HG03432 (cell line): ENCODE measurements at regions not wholly inside any gene's neighbourhood (a gene's known extent, or its start where the extent isn't known, plus 50 kb on each side); places are given as distances from the start of the nearest gene placed in this dataset.
A peak's percentile ranks its signal among the peaks of the same experiment; 100 is the strongest.
"Not testable (repeated sequence)": the region's sequence is repeated elsewhere in the genome, so short reads cannot be mapped to it uniquely, and the experiment has no call there.

Experiments used
- ATAC-seq: cut with Tn5 transposase; IDR thresholded peaks from one replicate; pipeline ENCODE4 v1.9.1; 2021; ENCODE audit warnings: mild to moderate bottlenecking, moderate library complexity; ENCODE audit not compliant: unreplicated experiment

DNA sequence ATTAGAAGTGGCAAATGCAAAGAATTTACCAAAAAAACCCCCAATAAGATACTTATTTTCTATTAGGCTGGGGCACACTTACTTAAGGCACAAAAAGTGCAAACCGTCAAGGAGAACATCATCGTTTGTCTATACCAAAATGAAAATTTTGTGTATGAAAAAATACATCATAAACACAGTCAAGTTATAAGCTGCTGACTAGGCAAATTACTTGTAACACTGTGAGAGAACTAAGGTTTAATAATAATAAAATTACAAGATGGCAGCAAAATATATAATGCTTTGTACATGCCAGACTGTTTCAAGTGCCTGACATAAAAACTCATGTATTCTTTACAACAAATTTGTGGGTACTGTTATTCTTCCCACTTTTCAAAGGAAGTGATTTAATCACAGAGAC, 297.2 kb upstream of the CRBN start:
- no peak for ATAC-seq

DNA sequence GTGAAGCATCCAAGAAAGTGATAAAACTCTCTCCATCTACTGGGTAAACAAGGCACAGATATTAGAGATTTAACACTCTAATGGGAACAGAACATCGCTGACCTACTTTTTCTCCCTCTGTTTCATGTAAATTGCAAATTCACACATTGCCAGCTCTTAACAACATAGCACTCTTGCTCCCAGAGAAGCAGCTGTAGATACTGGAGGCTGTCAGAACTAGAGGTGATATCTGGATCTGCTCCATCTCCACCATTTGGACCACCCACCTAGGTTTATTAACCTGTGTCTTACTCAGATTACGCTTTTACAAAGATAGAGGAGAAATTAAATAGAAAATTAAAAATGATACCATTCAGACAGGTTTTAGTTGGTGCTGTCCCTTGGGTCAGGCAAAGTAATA, 289.1 kb upstream of the CRBN start:
- ATAC-seq, result no peak

DNA sequence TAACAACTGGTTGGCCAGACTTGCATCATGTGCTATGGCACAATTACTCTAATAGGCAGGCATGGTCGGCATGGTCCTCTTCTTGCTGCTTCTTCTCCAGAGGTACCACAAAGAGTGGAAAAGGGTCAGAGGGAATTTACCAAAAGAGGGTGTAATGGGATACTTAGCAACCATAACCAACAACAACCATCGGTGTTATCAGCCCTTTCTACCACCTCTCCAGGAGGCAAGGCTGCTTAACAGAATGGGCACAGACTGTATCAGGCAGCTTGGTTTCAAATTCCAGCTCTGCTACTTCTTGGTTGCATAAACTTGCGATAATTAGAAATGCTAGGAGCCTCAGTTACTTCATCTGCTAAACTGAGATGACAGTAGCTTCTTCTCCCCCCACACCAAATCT, 284.6 kb upstream of the CRBN start:
- ATAC-seq, result no peak

DNA sequence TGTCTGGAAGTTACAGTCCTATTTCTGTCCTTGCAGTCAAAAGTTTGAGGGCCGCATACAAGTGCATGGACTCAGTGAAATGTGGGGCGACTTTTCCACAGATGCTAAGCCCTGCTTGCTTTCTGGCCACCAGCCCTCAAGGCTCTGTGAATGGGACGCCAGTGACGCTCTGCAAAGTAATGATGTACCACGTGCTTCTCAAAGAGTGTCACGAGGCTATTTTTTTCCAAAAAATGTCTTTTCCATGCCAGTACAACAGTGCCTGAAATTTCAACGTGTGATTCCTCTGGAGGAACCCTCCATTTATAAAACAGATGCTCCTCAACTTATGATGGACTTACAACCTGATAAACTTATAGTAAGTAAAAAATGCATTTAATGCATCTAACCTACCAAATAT, 281.8 kb upstream of the CRBN start:
- no peak for ATAC-seq

- ATAC-seq, result no peak
These were observed 269.0 kb upstream of the CRBN start for GRCh38 chr3:3448468-3448867.

DNA sequence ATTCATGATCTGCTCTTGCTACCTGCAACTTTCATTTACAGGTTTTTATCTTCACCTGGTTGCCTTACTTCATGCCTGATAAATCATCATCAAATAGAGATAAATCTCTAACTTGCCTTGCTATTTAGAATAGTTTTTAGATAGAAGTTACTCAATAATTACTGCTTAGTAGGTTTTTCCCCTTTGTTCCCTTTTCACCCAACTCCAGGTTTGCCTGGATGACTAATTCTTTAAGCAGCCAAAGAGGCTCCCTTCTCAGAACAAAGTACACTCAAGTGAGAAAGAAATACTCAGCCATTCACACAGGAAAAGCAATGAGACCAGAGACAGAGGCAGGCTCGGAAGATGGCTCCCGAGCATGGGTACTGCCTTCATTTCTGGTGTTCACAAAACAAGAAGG, 268.1 kb upstream of the CRBN start:
- no peak for ATAC-seq

- no peak for ATAC-seq
These were observed 266.8 kb upstream of the CRBN start for GRCh38 chr3:3446251-3446650.

- ATAC-seq, result peak; percentile 67
These were observed 264.0 kb upstream of the CRBN start for GRCh38 chr3:3443482-3443881.

DNA sequence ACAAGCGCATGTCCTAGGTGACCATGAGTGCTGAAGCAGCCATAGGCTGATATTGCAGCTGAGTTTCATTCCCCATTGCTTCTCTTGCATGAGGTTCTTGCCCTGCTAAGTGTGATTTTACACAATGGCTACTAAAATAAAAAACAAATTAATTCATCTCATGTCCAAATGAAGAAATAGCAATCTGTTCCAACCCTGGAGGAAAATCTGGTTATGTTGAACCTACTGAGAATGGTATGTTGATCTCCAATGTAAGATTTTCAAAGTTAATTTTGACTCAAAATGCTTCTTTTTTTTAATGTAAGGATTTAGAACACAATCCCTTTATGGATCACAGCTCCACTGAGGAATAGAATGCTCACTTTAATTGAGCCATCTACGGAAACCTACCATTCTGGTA, 254.2 kb upstream of the CRBN start:
- no peak for ATAC-seq

DNA sequence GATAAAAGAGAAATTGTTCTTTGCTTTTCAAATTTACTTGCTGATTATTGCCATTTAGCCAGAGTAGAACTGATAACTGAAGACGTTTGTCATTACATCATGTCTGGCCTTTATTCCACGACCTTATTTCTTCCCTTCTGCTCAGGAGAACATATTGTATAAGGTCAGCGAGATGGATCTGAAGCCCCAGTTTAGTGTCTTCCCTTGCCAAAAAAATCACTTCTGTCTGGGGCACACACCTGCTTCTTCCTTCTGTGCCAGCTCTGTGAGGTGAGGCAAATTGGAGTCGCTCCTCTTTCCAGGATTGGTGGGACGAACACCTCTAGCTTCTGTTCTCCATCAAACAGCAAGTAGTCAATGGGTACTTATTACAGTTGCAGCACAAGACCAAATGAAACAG, 250.3 kb upstream of the CRBN start:
- ATAC-seq, result no peak

DNA sequence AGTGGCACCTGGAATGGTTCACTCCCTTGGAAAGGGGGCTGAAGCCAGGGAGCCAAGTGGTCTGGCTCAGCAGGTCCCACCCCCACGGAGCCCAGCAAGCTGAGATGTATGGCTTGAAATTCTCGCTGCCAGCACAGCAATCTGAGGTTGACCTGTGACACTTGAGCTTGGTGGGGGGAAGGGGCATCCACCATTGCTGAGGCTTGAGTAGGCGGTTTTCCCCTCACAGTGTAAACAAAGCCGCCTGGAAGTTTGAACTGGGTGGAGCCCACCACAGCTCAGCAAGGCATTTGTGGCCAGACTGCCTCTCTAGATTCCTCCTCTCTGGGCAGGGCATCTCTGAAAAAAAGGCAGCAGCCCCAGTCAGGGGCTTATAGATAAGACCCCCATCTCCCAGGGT, 228.2 kb upstream of the CRBN start:
- not testable (repeated sequence) for ATAC-seq

DNA sequence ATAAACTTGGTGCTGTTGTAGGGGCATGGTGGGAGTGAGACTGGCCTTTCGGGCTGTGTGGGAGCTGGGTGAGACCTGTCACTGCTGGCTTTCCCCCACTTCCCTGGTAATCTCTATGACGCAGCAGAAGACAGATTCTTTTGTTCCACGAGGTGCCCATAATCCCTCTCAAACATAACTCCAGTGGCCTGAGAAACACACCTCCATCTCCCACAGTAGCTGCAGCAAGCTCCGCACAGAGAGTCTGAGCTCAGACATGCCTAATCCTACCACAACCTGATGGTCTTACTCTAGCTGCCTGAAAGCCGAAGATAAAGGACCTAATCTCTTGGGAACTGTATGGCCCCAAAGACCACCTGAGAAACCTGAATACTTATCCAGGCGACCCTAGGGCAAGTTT, 225.6 kb upstream of the CRBN start:
- ATAC-seq, result no peak

DNA sequence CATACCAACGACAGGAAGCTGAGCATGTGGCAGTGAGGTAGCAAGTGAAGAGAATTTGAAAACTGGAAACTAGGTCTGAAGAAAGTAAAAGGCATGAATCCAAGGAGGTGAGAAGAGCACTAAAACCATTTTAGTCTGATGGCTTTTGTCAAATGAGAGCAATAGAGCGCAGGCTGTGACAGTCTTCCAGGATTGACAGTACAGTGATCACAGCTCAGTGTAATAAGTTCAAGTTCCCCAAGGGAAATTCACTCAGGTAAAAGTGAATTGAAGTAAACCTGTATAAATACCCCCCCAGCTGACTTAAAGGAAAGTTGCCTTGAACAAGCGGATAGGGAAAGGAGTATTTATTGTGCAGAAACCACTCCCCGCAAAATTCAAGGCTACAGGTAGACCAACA, 224.2 kb upstream of the CRBN start:
- no peak for ATAC-seq

DNA sequence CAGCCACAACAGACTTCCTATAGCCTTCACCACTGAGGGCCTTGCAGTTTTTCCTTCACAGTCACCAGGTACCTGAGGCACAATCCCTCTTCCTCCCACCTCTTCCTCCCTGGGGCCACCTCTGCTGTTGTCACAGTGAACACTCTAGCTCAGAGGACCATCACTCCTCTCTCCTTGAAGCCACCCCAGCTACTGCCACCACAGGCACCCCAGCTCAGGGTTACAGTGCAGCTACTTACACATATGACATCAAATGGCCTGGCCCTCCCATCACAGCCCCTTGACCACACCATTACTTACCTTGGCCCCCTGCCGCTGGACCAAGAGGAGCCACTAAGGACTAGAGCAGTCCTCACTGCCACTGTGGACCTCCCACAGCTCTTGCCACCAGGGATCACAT, 213.5 kb upstream of the CRBN start:
- ATAC-seq, result no peak

DNA sequence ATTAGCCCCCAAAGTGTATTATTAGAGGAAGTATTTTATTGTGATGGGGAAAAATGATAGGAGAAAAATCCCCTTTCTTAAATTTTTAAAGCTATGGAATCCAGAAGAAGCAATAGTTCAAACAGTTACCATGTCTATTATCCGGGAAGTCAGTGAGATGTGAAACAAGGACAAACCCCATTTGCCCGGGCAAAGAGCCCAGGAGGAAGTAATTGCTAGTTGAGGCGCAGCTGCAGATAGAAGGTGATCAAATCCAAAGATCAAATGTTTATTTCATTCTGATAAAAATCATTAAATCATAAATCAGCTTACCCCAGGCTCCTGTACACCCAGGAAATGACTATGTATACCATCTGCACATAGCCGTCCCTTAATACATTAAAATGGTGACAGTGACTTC, 204.0 kb upstream of the CRBN start:
- ATAC-seq, result no peak

DNA sequence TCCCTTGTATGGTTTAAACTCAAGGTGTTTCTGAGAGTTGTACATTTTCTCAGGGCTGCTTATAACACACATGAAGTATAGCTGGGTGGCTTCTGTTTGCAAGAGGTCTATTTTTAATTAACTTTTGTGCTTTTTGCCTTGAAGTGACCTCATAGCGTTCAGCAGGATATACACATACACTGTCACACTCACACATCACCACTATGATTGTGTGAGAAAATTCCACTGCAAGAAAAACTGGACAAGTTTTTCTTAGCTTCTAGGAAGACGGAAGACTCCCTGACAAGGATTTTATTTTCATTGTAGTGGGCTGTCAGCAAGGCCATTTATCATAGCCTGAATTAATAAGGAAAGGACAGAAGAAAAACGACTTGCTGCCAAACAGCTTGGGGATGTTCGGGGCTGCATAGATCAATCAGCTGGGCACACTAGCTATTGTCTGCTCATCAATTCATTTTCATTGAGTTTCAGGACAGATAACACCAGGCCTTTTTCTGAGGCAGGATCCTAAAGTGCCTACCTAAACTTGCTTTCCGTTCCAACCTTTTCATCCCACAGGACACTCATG, 192.8 kb upstream of the CRBN start:
- no peak for ATAC-seq

DNA sequence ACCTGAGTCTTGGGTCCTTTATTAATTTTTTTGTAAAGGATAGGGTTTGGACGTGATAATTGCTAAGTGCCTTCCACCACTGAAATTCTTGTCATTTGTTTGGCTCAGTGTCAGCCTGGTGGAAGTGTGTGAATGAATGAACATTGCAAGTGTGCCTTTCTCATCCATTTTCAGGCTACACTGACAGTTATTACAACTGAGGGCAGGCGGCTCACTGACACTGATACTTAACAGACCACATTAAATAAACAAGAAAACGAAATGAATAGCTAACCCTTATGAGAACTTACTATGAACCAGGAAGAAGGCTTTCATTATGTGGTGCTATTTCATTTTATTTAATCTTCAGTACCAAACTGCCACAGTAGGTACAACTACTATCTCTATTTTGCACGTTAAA, 188.8 kb upstream of the CRBN start:
- ATAC-seq, result no peak

DNA sequence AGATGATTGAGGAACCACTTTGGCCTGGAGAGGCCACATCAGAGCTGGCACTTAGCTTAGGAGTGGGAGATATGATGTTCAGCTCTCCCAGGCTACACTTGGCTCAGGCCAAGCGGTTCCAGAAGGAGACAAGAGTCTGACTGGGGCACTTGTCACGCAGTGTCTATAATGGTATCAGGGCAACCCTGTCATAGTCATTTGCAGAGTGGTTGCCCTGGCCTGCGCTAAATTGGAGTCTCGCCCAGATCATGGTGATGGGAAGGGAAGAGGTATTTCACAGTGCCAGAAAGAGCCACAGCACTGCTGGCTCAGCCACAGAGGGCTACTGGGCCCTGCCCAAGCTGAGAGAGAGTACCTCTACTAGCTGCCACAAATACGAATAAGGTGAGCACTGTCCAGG, 186.9 kb upstream of the CRBN start:
- no peak for ATAC-seq

DNA sequence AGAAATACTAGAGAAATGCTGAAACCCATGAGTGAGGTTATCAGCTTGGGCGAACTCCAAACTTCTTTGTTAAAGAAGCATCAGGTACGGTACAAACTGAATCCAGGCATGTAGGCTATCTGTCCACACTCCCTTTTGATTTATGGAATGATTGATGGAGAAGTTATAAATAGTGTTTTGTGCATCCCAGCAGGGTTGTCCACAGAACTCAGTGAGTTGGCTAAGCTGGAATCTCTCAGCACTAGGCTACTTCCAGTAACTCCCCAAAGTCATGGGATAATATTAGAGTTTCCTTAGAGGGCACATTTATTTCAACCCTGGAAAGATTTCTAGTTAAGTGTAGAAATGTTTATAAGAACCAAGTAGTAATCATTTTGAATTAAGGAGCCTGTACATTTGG, 186.2 kb upstream of the CRBN start:
- no peak for ATAC-seq

DNA sequence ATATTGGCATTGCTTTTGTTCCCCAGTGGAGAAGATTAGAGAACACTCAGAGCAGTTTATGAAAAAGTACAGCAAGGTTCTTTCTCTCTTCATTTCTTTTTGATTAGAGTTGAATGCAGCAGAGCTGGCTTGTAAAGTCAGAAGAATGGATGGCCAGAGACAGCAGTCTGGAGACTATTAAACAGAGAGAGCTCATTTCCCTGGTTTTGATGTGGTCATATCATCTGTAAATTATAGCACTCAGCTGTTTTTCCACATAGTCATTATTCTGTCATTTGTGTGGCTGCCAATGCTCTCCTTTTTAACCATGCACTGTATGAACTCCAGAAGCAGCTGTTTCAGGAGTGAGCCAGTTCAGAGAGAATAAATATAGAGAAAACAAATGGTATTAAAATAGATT, 177.4 kb upstream of the CRBN start:
- ATAC-seq, result no peak

GRCh38 chr3:3355442-3355841, 176.0 kb upstream of the CRBN start:
- no peak for ATAC-seq

DNA sequence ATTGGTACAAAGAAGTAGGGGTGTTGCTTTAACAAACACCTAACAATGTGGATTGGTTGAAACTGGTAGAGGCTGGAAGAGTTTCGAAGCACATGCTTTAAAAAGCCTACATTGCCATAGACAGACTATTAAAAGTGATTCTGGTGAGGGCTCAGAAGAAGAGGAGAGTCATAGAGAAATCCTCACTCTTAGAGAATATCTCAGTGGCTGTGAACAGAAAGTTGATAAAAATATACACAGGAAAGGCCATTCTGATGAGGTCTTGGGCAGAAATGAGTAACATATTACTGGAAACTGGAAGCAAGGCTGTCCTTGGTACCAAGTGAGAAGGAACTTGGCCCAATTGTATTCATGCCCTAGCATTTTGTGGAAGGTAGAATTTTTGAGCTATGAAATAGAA, 173.7 kb upstream of the CRBN start:
- ATAC-seq, result peak; percentile 76

DNA sequence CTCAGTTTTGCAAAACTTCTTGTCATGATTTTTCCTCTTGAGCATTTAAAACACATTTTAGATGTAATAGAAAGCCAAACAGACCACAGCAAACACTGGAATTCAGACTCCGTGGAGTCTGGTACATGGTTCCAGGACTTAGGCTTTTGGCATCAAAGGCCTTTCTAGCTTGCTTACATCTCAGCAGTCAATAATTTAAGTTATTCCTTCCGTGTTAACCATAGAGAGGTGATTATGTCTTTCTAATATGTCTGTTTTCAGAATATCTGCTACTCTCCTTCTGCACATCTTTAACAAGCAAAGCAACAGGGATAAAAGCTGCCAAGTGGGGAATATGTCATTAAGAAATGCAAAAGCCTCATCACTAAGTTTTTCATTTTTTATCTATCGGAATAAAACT, 171.7 kb upstream of the CRBN start:
- no peak for ATAC-seq

GRCh38 chr3:3347056-3347455, 167.6 kb upstream of the CRBN start:
- not testable (repeated sequence) for ATAC-seq
